Calu3 (cell line): ENCODE measurements at regions not wholly inside any gene's neighbourhood (a gene's known extent, or its start where the extent isn't known, plus 50 kb on each side); places are given as distances from the start of the nearest gene placed in this dataset.

Experiments
- BruUV-seq: library from RNA; stranded (reverse); fragments of 400-500 nt; replicated peaks from 2 replicates; lab custom pipeline; 2021; lab: Mats Ljungman, UMichigan
- CTCF ChIA-PET: fragments of 300-600 bp; sonication (Branson Sonifier 250); formaldehyde crosslinking; loops from one replicate; lab custom pipeline; 2022; ENCODE audit warnings: antibody characterized with exemption; lab: Charles Lee
- DNase-seq: peaks from one replicate; pipeline ENCODE4 v3.0.0; 2022
- H3K27ac Mint-ChIP-seq: one replicate; pipeline ENCODE4 v1.8.0; 2022; ENCODE audit warnings: mixed read lengths; ENCODE audit not compliant: unreplicated experiment
- H3K27me3 Mint-ChIP-seq: one replicate; pipeline ENCODE4 v1.8.0; 2022; ENCODE audit warnings: mixed read lengths; ENCODE audit not compliant: unreplicated experiment
- H3K36me3 Mint-ChIP-seq: one replicate; pipeline ENCODE4 v1.8.0; 2022; ENCODE audit warnings: mild to moderate bottlenecking, moderate library complexity, mixed read lengths; ENCODE audit not compliant: insufficient read depth, unreplicated experiment
- H3K4me1 Mint-ChIP-seq: one replicate; pipeline ENCODE4 v1.8.0; 2022; ENCODE audit warnings: mild to moderate bottlenecking, low read depth, mixed read lengths; ENCODE audit not compliant: unreplicated experiment
- H3K4me3 Mint-ChIP-seq: one replicate; pipeline ENCODE4 v1.8.0; 2022; ENCODE audit warnings: mild to moderate bottlenecking, low read depth, moderate library complexity, mixed read lengths; ENCODE audit not compliant: unreplicated experiment
- H3K9me3 Mint-ChIP-seq: one replicate; pipeline ENCODE4 v1.8.0; 2022; ENCODE audit warnings: low read depth, mixed read lengths; ENCODE audit not compliant: unreplicated experiment
- CTCF ChIP-seq: fragments of 200-600 bp; IDR thresholded peaks from one replicate; pipeline ENCODE4 v1.8.0; 2022; ENCODE audit warnings: antibody characterized with exemption; ENCODE audit not compliant: unreplicated experiment
- intact Hi-C: fragments of 100-400 bp; cut with micrococcal nuclease; formaldehyde crosslinking; loops from one replicate; pipeline ENCODE4 v1.10.0; 2022; ENCODE audit not compliant: unreplicated experiment

GRCh38 chr3:115381573-115381912, 234.5 kb upstream of the ZBTB20 start:
- CTCF ChIA-PET = no interaction called here
- Mint-ChIP-seq H3K27ac (no peak overlapping the region), H3K4me3 (no peak overlapping the region), H3K27me3 (no peaks in the 10 kb centered on the region), H3K4me1 (no peaks in the 10 kb centered on the region), H3K9me3 (no peaks in the 10 kb centered on the region), H3K36me3 (no peaks in the 10 kb centered on the region)
- TF ChIP-seq CTCF = no peak
- DNase-seq = no peak
- intact Hi-C loops = no loop called here
- no TSS peak for BruUV-seq

GRCh38 chr3:115381931-115382330, 234.8 kb upstream of the ZBTB20 start:
- no TSS peak for BruUV-seq
- no peaks in the 10 kb centered on the region for H3K27me3 Mint-ChIP-seq
- H3K4me3 Mint-ChIP-seq = no peak overlapping the region
- H3K27ac Mint-ChIP-seq = no peak overlapping the region
- no peak for TF ChIP-seq CTCF
- H3K4me1 Mint-ChIP-seq = no peaks in the 10 kb centered on the region
- H3K9me3 Mint-ChIP-seq = no peaks in the 10 kb centered on the region
- intact Hi-C loops = no loop called here
- H3K36me3 Mint-ChIP-seq = no peaks in the 10 kb centered on the region
- DNase-seq = no peak
- CTCF ChIA-PET = no interaction called here

GRCh38 chr3:115384381-115384780, 237.3 kb upstream of the ZBTB20 start:
- no peaks in the 10 kb centered on the region for H3K27me3 Mint-ChIP-seq
- CTCF ChIA-PET = no interaction called here
- H3K4me1 Mint-ChIP-seq = no peaks in the 10 kb centered on the region
- no peak for TF ChIP-seq CTCF
- no peaks in the 10 kb centered on the region for H3K36me3 Mint-ChIP-seq
- intact Hi-C loops = no loop called here
- H3K27ac Mint-ChIP-seq = no peak overlapping the region
- no peaks in the 10 kb centered on the region for H3K9me3 Mint-ChIP-seq
- no TSS peak for BruUV-seq
- H3K4me3 Mint-ChIP-seq = no peak overlapping the region
- DNase-seq = no peak

DNA sequence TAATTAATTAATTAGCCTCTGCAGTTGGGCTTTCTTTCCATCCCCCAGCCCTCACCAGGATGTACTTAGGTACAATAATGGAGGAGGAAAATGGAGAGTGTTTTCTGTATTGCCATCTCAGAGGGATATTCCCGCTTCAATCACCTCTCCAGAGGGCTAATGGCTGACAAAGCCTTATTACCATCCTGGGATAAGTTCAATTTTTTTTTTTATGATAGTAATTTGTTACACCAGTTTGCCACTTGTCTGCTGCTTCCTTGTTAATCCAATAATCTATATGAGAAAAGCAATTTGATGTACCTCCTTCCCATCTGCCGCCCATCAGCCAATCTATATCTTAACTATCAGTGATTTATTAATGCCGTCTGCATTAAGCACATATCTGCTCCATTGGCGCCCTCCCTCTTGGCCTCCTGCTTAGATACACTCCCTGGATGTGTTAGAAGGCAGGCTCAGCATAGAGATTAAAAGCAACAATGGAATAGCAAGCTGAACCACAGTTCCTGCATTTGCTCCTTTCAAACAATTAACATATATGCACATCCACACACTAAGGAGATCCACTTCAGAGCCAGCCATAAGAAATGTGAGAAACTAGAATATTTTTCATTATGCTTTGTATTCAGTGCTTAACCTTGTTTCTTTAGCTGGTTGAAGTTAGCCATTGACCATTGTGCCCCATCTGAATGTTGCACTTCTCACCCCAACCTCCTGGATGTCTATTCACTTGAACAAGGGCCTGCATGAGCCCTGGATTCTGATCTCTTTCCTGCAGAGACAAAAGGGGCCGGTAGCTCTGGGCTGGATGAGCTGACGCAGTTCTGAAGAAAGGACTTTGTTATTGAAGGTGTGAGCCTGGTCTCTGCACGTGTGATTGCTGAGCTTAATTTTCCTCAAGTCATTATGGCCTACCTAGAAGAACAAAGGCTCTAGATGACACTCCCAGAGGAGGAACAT, 237.3 kb upstream of the GAP43 start:
- no peak for DNase-seq
- Mint-ChIP-seq H3K27ac (no peak overlapping the region), H3K9me3 (no peaks in the 10 kb centered on the region), H3K4me3 (no peak overlapping the region), H3K27me3 (peaks cover 5% of the 10 kb centered on the region), H3K36me3 (no peaks in the 10 kb centered on the region), H3K4me1 (no peaks in the 10 kb centered on the region)
- CTCF ChIA-PET = no interaction called here
- no peak for TF ChIP-seq CTCF
- intact Hi-C loops = no loop called here
- BruUV-seq = no TSS peak
